DOHH2 (cell line): ENCODE measurements at regions not wholly inside any gene's neighbourhood (a gene's known extent, or its start where the extent isn't known, plus 50 kb on each side); places are given as distances from the start of the nearest gene placed in this dataset.

Experiments used
- EZH2phosphoT487 ChIP-seq: fragments of 200-600 bp; sonication (generic); IDR thresholded peaks from 2 replicates; pipeline ENCODE4 v1.6.1; 2017; ENCODE audit warnings: borderline replicate concordance, mild to moderate bottlenecking, antibody characterized with exemption, low read length, moderate library complexity, mixed read lengths
- TF ChIP-seq, protein P1 (sequence below): fragments of 200-600 bp; sonication (generic); IDR thresholded peaks from one replicate; pipeline ENCODE4 v1.5.1; 2014; ENCODE audit warnings: antibody characterized with exemption, mild to moderate bottlenecking, low read depth, low read length; ENCODE audit not compliant: poor library complexity, severe bottlenecking

DNA sequence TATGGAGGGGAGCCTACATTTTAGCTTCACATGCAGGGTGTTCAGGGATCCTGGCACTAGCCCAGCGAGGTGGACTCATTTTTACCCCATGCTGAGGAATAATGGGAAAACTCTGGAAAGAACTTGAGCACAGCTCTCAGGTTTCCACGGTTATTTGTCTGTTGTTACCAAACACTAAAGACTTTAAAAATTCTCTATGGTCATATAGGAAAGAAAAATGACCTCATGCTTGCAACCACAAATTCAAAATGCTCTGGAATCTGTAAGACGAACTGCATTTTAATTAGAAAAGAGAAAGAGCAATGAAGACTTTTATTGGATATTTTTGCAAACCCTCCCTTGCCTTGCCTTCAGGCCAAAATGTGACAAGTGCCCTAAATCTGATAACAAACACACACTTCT, 606.9 kb downstream of the EBF1 start:
- TF ChIP-seq, protein P1, sequence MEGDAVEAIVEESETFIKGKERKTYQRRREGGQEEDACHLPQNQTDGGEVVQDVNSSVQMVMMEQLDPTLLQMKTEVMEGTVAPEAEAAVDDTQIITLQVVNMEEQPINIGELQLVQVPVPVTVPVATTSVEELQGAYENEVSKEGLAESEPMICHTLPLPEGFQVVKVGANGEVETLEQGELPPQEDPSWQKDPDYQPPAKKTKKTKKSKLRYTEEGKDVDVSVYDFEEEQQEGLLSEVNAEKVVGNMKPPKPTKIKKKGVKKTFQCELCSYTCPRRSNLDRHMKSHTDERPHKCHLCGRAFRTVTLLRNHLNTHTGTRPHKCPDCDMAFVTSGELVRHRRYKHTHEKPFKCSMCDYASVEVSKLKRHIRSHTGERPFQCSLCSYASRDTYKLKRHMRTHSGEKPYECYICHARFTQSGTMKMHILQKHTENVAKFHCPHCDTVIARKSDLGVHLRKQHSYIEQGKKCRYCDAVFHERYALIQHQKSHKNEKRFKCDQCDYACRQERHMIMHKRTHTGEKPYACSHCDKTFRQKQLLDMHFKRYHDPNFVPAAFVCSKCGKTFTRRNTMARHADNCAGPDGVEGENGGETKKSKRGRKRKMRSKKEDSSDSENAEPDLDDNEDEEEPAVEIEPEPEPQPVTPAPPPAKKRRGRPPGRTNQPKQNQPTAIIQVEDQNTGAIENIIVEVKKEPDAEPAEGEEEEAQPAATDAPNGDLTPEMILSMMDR = no peak
- TF ChIP-seq EZH2phosphoT487 = no peak
